Natural killer cell (primary cell): ENCODE measurements at regions not wholly inside any gene's neighbourhood (a gene's known extent, or its start where the extent isn't known, plus 50 kb on each side); places are given as distances from the start of the nearest gene placed in this dataset.

ENCODE experiments used
- ATAC-seq, 3 donors: fragments of 150-1000 bp in 2 of 3; fragments of 200-7000 bp in 1 of 3; cut with Tn5 transposase; 1 replicate in 1 of 3; 2 replicates in 2 of 3; pipeline ENCODE4 v1.10.0; 2021; ENCODE audit warnings: mild to moderate bottlenecking in 2 of 3, moderate library complexity in 2 of 3
- DNase-seq, 2 donors: peaks; one replicate each; pipeline versions ENCODE4 v3.0.0 to v3.0.0-alpha.2; 2013 to 2021; ENCODE audit warnings: mixed read lengths in 1 of 2
- H3K27ac ChIP-seq: one replicate; pipeline ENCODE4 v1.5.1; 2013; ENCODE audit warnings: mild to moderate bottlenecking, low read length
- H3K27me3 ChIP-seq: one replicate; pipeline ENCODE4 v1.6.1; 2013; ENCODE audit warnings: low read length; ENCODE audit not compliant: control insufficient read depth, insufficient read depth
- H3K36me3 ChIP-seq: one replicate; pipeline ENCODE4 v1.6.1; 2013; ENCODE audit warnings: low read length; ENCODE audit not compliant: control insufficient read depth, insufficient read depth
- H3K4me1 ChIP-seq: one replicate; pipeline ENCODE4 v1.6.1; 2013; ENCODE audit warnings: low read length; ENCODE audit not compliant: control insufficient read depth, insufficient read depth
- H3K4me3 ChIP-seq: one replicate; pipeline ENCODE4 v1.5.1; 2013; ENCODE audit warnings: low read length
- H3K9me3 ChIP-seq: one replicate; pipeline ENCODE4 v1.6.1; 2013; ENCODE audit warnings: low read length; ENCODE audit not compliant: control insufficient read depth, insufficient read depth
- H3K27ac Mint-ChIP-seq, 2 donors: one replicate each; pipeline ENCODE4 v1.8.0; 2022; ENCODE audit warnings: mild to moderate bottlenecking in 2 of 2, mixed read lengths in 2 of 2, moderate library complexity in 1 of 2
- H3K27me3 Mint-ChIP-seq, 2 donors: one replicate each; pipeline ENCODE4 v1.8.0; 2022; ENCODE audit warnings: low read depth in 2 of 2, mixed read lengths in 2 of 2
- H3K36me3 Mint-ChIP-seq: one replicate; pipeline ENCODE4 v1.8.0; 2022; ENCODE audit warnings: mixed read lengths
- H3K4me1 Mint-ChIP-seq, 2 donors: one replicate each; pipeline ENCODE4 v1.8.0; 2022; ENCODE audit warnings: mixed read lengths in 2 of 2
- H3K4me3 Mint-ChIP-seq: one replicate; pipeline ENCODE4 v1.8.0; 2022; ENCODE audit warnings: mild to moderate bottlenecking, moderate library complexity, mixed read lengths
- H3K9me3 Mint-ChIP-seq, 2 donors: one replicate each; pipeline ENCODE4 v1.8.0; 2022; ENCODE audit warnings: mixed read lengths in 2 of 2
- CTCF ChIP-seq: fragments of 200-600 bp; IDR thresholded peaks from one replicate; pipeline ENCODE4 v1.8.0; 2022; ENCODE audit warnings: antibody characterized with exemption
- WGBS: methylation state at CpG from one replicate; pipeline ENCODE4 v1.1.7; 2013; ENCODE audit warnings: missing lambda C conversion rate; ENCODE audit not compliant: insufficient coverage; 5-methylcytosine and 5-hydroxymethylcytosine counted together
- intact Hi-C: fragments of 100-400 bp; cut with micrococcal nuclease; formaldehyde crosslinking; loops from one replicate; pipeline ENCODE4 v1.14.2; 2022

- Mint-ChIP-seq H3K4me1 (no peaks in the 10 kb centered on the region), H3K4me3 (no peak overlapping the region), H3K36me3 (no peaks in the 10 kb centered on the region), H3K9me3 (no peaks in the 10 kb centered on the region), H3K27ac (no peak overlapping the region), H3K27me3 (peaks cover 4 to 14% of the 10 kb centered on the region in 2 donors)
- H3K27ac ChIP-seq = no peak overlapping the region
- no peaks in the 10 kb centered on the region for H3K36me3 ChIP-seq
- H3K27me3 ChIP-seq = no peaks in the 10 kb centered on the region
- no peak overlapping the region for H3K4me3 ChIP-seq
- no peaks in the 10 kb centered on the region for H3K4me1 ChIP-seq
- H3K9me3 ChIP-seq = no peaks in the 10 kb centered on the region
- DNase-seq = peak in 1 of 2 donors; percentile 9
- intact Hi-C loops = no loop called here
- TF ChIP-seq CTCF = no peak
- ATAC-seq = no peak
- WGBS = 84% methylated on average over 8 of the region's 8 CpGs
These were observed 179.3 kb upstream of the RMST start for GRCh38 chr12:97283297-97283696.

DNA sequence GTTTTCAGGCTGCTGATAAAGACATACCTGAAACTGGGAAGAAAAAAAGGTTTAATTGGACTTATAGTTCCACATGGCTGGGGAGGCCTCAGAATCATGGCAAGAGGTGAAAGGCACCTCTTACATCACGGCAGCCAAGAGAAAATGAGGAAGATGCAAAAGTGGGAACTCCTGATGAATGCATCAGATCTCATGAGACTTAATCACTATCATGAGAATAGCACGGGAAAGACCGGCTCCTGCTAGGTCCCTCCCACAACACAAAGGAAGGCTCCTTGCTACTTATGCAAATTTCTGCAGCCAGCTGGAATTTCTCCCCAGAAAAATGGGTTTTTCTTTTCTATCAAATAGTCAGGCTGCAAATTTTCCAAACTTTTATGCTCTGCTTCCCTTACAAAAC is 174.1 kb upstream of the RMST start:
- intact Hi-C loops = no loop called here
- 61% methylated on average over 3 of the region's 3 CpGs for WGBS

DNA sequence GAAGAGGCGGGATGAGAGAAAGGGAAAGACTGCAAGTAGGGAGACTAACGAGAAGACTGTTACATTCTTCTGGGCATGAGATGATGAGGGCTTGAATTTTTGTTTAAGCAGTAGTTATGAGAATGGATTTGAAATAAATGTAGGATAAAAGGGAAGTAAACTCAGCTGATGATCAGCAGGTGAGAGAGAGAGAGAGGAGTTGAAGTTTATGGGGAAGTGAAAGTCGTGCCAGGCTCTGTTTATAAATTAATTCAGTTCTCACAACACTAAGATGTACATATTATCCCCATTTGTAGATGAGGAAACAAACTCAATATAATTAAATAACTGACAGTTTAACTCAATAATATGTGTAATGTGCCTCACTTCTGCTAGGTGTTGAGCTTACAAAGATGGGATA is 170.0 kb upstream of the RMST start:
- Mint-ChIP-seq H3K9me3 (no peaks in the 10 kb centered on the region), H3K4me1 (no peaks in the 10 kb centered on the region), H3K27me3 (no peaks in the 10 kb centered on the region), H3K36me3 (no peaks in the 10 kb centered on the region), H3K27ac (no peak overlapping the region), H3K4me3 (no peak overlapping the region)
- WGBS = 88% methylated on average over 2 of the region's 3 CpGs
- TF ChIP-seq CTCF = no peak
- peaks cover 3% of the 10 kb centered on the region for H3K9me3 ChIP-seq
- intact Hi-C loops = no loop called here
- H3K27me3 ChIP-seq = no peaks in the 10 kb centered on the region
- no peak overlapping the region for H3K27ac ChIP-seq
- no peaks in the 10 kb centered on the region for H3K36me3 ChIP-seq
- no peak for DNase-seq
- H3K4me1 ChIP-seq = no peaks in the 10 kb centered on the region
- H3K4me3 ChIP-seq = no peak overlapping the region
- ATAC-seq = no peak

More for the DNA sequence above, 174.1 kb upstream of the RMST start:
- Mint-ChIP-seq H3K4me1 (no peaks in the 10 kb centered on the region), H3K27ac (no peak overlapping the region), H3K36me3 (no peaks in the 10 kb centered on the region), H3K4me3 (no peak overlapping the region), H3K9me3 (no peaks in the 10 kb centered on the region), H3K27me3 (peaks cover 0 to 6% of the 10 kb centered on the region in 2 donors)
- Histone ChIP-seq H3K4me3 (no peak overlapping the region), H3K27me3 (no peaks in the 10 kb centered on the region), H3K9me3 (no peaks in the 10 kb centered on the region), H3K36me3 (no peaks in the 10 kb centered on the region), H3K27ac (no peak overlapping the region), H3K4me1 (no peaks in the 10 kb centered on the region)
- no peak for TF ChIP-seq CTCF
- DNase-seq = no peak
- no peak for ATAC-seq

DNA sequence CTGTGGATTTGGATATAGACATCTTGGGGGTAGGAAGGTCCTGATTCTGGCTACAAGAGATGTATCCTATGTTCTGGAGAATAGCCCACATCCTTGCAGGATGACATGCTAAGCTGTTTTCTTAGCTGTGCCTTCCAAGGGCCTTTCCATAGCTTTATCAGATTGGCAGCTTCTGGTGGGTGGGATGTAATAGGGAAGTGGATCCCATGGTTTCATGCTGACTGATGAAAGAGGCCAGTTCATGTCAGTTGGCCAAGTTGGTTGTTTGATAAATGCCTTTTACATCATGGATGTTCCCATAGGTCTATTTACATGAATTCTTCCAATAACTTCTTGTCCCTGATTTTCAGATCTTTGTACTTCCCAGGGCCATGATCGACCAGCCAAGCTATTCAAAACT is 169.1 kb upstream of the RMST start:
- H3K27ac ChIP-seq = no peak overlapping the region
- Mint-ChIP-seq H3K4me3 (no peak overlapping the region), H3K4me1 (no peaks in the 10 kb centered on the region), H3K9me3 (no peaks in the 10 kb centered on the region), H3K36me3 (no peaks in the 10 kb centered on the region), H3K27me3 (peaks cover 0 to 5% of the 10 kb centered on the region in 2 donors), H3K27ac (no peak overlapping the region)
- intact Hi-C loops = no loop called here
- DNase-seq (no peak), ATAC-seq (no peak)
- peaks cover 3% of the 10 kb centered on the region for H3K9me3 ChIP-seq
- no peaks in the 10 kb centered on the region for H3K27me3 ChIP-seq
- no peak for TF ChIP-seq CTCF
- H3K4me1 ChIP-seq = no peaks in the 10 kb centered on the region
- no peak overlapping the region for H3K4me3 ChIP-seq
- no peaks in the 10 kb centered on the region for H3K36me3 ChIP-seq
- WGBS = 61% methylated on average over 1 of the region's 1 CpG
